ENCODE measurements at regions not wholly inside any gene's neighbourhood (a gene's known extent, or its start where the extent isn't known, plus 50 kb on each side); places are given as distances from the start of the nearest gene placed in this dataset.
"Not testable (repeated sequence)": the region's sequence is repeated elsewhere in the genome, so short reads cannot be mapped to it uniquely, and the experiment has no call there.

DNA sequence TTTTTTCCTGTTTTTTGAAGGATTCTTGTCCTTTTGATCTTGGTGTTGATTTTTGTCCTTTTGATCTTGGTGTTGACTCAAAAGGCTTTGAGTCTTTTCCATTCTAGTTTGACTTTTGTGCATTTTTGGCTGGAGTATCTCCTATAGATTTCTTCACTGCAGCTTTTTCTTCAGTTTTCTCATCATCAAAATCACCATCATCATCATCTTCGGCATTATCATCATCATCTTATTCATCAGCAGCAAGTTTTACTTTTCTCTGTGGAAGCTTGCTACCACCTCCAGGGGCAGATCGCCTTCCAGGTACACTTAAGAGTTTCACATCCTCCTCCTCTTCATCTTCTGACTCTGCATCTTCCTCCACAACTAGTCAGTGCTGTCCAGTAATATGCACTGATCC lies 56.5 kb upstream of the MCHR2 start:
- no peak for DNase-seq (ENCODE audit: low read depth in 1 of 2, low spot score in 1 of 2)
- TF ChIP-seq, protein P1, sequence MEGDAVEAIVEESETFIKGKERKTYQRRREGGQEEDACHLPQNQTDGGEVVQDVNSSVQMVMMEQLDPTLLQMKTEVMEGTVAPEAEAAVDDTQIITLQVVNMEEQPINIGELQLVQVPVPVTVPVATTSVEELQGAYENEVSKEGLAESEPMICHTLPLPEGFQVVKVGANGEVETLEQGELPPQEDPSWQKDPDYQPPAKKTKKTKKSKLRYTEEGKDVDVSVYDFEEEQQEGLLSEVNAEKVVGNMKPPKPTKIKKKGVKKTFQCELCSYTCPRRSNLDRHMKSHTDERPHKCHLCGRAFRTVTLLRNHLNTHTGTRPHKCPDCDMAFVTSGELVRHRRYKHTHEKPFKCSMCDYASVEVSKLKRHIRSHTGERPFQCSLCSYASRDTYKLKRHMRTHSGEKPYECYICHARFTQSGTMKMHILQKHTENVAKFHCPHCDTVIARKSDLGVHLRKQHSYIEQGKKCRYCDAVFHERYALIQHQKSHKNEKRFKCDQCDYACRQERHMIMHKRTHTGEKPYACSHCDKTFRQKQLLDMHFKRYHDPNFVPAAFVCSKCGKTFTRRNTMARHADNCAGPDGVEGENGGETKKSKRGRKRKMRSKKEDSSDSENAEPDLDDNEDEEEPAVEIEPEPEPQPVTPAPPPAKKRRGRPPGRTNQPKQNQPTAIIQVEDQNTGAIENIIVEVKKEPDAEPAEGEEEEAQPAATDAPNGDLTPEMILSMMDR (IDR thresholded peaks at IDR 0.05; ENCODE audit: insufficient read depth, low read length) = no peak
- TF ChIP-seq SPI1 (IDR thresholded peaks at IDR 0.05; ENCODE audit: borderline replicate concordance, low read depth) = no peak
- TF ChIP-seq GABPA (IDR thresholded peaks at IDR 0.05; ENCODE audit: low read depth) = no peak
- TF ChIP-seq, protein P2, sequence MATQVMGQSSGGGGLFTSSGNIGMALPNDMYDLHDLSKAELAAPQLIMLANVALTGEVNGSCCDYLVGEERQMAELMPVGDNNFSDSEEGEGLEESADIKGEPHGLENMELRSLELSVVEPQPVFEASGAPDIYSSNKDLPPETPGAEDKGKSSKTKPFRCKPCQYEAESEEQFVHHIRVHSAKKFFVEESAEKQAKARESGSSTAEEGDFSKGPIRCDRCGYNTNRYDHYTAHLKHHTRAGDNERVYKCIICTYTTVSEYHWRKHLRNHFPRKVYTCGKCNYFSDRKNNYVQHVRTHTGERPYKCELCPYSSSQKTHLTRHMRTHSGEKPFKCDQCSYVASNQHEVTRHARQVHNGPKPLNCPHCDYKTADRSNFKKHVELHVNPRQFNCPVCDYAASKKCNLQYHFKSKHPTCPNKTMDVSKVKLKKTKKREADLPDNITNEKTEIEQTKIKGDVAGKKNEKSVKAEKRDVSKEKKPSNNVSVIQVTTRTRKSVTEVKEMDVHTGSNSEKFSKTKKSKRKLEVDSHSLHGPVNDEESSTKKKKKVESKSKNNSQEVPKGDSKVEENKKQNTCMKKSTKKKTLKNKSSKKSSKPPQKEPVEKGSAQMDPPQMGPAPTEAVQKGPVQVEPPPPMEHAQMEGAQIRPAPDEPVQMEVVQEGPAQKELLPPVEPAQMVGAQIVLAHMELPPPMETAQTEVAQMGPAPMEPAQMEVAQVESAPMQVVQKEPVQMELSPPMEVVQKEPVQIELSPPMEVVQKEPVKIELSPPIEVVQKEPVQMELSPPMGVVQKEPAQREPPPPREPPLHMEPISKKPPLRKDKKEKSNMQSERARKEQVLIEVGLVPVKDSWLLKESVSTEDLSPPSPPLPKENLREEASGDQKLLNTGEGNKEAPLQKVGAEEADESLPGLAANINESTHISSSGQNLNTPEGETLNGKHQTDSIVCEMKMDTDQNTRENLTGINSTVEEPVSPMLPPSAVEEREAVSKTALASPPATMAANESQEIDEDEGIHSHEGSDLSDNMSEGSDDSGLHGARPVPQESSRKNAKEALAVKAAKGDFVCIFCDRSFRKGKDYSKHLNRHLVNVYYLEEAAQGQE (IDR thresholded peaks at IDR 0.05; ENCODE audit: insufficient replicate concordance, low read depth) = no peak
- no peak for TF ChIP-seq POLR2AphosphoS5 (IDR thresholded peaks at IDR 0.05; ENCODE audit: low read depth)
- Histone ChIP-seq H3K27ac (replicated peaks) (no peak overlapping the region), H3K4me3 (replicated peaks; ENCODE audit: insufficient read depth, low read length) (no peak overlapping the region), H3K27me3 (ENCODE audit: insufficient read depth, poor library complexity, severe bottlenecking) (no peaks in the 10 kb centered on the region)

DNA sequence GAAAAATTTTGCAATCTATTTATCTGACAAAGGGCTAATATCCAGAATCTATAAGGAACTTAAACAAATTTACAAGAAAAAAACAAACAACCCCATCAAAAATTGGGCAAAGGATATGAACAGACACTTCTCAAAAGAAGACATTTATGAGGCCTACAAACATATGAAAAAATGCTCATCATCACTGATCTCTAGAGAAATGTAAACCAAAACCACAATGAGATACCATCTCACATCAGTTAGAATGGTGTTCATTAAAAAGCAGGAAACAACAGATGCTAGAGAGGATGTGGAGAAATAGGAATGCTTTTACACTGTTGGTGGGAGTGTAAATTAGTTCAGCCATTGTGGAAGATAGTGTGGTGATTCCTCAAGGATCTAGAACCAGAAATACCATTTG lies 49.9 kb upstream of the MCHR2 start:
- not testable (repeated sequence) for H3K27me3 ChIP-seq (ENCODE audit: insufficient read depth, poor library complexity, severe bottlenecking); H3K27ac ChIP-seq (replicated peaks); DNase-seq (ENCODE audit: low read depth in 1 of 2, low spot score in 1 of 2); H3K4me3 ChIP-seq (replicated peaks; ENCODE audit: insufficient read depth, low read length)

Data from HL-60 (cell line).